ENCODE measurements at regions not wholly inside any gene's neighbourhood (a gene's known extent, or its start where the extent isn't known, plus 50 kb on each side); places are given as distances from the start of the nearest gene placed in this dataset.

DNA sequence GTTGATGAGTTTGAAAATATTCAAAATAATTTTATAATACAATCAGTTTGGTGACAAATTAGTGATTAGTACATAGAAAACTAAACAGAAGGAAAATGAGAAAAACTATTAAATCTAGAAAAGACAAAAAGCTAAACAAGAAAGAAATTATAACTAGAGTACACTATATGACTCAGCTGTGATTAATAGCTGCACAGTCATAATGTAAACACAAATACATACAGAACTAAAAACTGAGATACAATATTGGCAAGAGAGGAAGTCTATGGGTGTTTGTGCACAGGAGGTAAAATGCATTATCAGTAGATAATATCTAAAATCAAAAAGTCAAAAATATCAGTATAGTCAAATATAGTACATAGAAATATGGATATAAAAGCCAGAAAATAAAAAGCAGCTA, 80.7 kb upstream of the PCSK6 start:
- H3K4me3 ChIP-seq (ENCODE audit: low read depth, low read length): no peak overlapping the region
- ChIA-PET POLR2A (no interaction called here), CTCF (interaction anchor here (0.6 kb wide), 1 partner anchor 9 kb away, joined by 3 read pairs; no protein-coding TSS in a partner anchor)
- no peak for DNase-seq (ENCODE audit: low read depth, low spot score)
- no peak for TF ChIP-seq CTCF (IDR thresholded peaks at IDR 0.05; ENCODE audit: insufficient read depth, low read length, missing control alignments)

DNA sequence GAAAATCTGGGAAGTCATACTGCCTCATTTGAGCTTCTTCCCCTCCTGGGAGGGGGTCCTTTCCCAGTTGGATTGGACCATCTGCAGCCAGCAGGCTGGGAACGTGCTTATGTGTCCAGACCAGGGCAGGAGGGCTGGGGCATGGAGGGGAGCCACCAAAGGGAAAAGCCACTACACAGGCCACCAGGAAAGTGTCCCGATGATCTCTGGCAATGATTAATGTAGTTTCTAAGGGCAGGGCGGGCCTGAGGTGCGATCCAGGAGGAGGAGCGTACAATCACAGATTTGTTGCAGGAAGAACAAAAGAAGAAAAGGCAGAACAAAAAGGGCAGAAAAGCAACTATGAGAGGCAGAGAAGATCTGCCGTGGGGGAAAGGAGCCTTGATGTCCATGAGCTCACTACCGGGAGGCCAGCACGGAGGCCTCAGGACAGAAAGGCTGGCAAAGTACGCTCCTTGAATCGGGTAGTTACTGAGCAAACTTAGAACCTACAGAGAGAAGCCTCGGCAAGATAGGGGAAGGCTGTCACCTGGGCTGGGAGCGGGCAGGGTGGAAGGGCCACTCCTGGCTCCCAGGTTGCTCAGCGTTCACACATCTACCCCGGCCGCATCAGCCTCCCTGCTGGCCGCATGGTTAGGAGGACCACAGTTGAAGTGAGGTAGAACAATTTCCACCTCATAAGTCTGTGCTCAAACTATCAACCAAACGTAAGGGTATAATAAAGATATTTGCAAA, 79.5 kb upstream of the PCSK6 start:
- no peak overlapping the region for H3K4me3 ChIP-seq (ENCODE audit: low read depth, low read length)
- POLR2A ChIA-PET: no interaction called here
- TF ChIP-seq CTCF (IDR thresholded peaks at IDR 0.05; ENCODE audit: insufficient read depth, low read length, missing control alignments): no peak
- CTCF ChIA-PET: no interaction called here
- DNase-seq (ENCODE audit: low read depth, low spot score): no peak

DNA sequence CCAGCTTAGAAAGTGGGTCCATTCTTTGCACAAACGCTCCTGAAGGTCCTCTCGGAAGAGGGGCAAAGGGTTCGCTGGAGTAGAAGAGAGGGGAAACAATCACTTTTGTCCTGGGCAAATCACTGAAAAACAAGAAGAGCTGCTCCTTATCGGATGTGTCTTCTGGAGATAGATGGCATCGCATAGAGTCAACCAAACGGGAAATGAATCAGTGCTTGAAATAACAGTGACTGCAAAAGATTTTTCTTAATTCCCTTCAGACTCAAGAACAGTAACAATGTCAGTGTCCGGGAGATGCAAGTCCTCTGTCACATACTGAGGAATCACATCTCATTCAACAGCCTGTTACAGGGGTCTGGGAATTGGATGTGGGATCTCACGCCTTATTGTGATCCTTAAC, 78.8 kb upstream of the PCSK6 start:
- TF ChIP-seq CTCF (IDR thresholded peaks at IDR 0.05; ENCODE audit: insufficient read depth, low read length, missing control alignments): no peak
- CTCF ChIA-PET: no interaction called here

DNA sequence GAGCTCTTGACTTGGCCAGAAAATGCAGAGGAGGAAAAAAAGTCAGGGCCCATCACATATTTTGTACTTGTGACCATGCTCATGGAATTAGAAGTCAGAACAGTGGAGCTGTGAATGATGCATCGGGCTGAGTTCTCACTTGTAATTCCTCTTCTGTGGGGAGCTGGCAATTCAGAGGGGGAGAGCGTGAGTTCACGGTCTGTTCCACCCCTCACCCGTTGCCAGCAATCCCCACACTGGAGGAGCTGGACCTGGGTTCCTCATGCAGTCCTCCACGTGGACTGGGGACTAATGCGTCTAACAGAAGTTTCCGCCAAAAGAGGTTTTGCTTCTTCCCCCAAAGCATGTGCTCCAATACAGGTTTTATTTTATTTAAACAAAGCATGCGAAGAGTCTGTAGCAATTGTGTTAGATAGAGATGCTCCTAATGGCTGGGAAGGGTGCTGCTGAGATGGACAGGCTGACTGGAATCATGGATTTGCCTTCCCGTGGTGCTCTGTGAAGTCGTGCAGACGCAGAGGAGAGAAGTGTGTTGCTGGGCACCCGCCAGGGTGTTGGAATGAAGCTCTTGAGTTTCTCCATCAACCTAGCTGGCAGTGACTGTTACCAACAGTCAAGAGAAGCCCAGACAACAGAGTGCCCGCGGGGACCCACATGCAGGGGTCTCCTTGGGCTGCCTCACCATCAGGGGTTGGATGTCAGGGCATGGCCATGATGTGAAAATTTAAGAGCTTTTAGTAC, 77.4 kb upstream of the PCSK6 start:
- ChIA-PET CTCF (no interaction called here), POLR2A (no interaction called here)
- no peak for DNase-seq (ENCODE audit: low read depth, low spot score)
- H3K4me3 ChIP-seq (ENCODE audit: low read depth, low read length): no peak overlapping the region
- TF ChIP-seq CTCF (IDR thresholded peaks at IDR 0.05; ENCODE audit: insufficient read depth, low read length, missing control alignments): no peak

More for the DNA sequence above, 78.8 kb upstream of the PCSK6 start:
- H3K4me3 ChIP-seq (ENCODE audit: low read depth, low read length): no peak overlapping the region
- POLR2A ChIA-PET: no interaction called here
- no peak for DNase-seq (ENCODE audit: low read depth, low spot score)

- ChIA-PET POLR2A (no interaction called here), CTCF (no interaction called here)
- no peak for DNase-seq (ENCODE audit: low read depth, low spot score)
- H3K4me3 ChIP-seq (ENCODE audit: low read depth, low read length): no peak overlapping the region
- TF ChIP-seq CTCF (IDR thresholded peaks at IDR 0.05; ENCODE audit: insufficient read depth, low read length, missing control alignments): no peak
Measured at GRCh38 chr15:101565377-101565776, 75.9 kb upstream of the PCSK6 start.

GRCh38 chr15:101563176-101563796, 73.8 kb upstream of the PCSK6 start:
- ChIA-PET POLR2A (no interaction called here), CTCF (no interaction called here)
- TF ChIP-seq CTCF (IDR thresholded peaks at IDR 0.05; ENCODE audit: insufficient read depth, low read length, missing control alignments): no peak
- DNase-seq (ENCODE audit: low read depth, low spot score): no peak
- no peak overlapping the region for H3K4me3 ChIP-seq (ENCODE audit: low read depth, low read length)
